PC-9 (cell line): ENCODE measurements at regions not wholly inside any gene's neighbourhood (a gene's known extent, or its start where the extent isn't known, plus 50 kb on each side); places are given as distances from the start of the nearest gene placed in this dataset.

Experiments used
- EZH2 ChIP-seq: fragments of 200-600 bp; sonication (generic); IDR thresholded peaks from 2 replicates; pipeline ENCODE4 v1.8.0; 2017; ENCODE audit warnings: antibody characterized with exemption, low read depth
- TF ChIP-seq, protein P1 (sequence below): fragments of 200-600 bp; sonication (generic); conservative IDR thresholded peaks from 2 replicates; pipeline ENCODE4 v1.6.1; 2017; ENCODE audit warnings: mixed run types, antibody characterized with exemption, mild to moderate bottlenecking, moderate library complexity

DNA sequence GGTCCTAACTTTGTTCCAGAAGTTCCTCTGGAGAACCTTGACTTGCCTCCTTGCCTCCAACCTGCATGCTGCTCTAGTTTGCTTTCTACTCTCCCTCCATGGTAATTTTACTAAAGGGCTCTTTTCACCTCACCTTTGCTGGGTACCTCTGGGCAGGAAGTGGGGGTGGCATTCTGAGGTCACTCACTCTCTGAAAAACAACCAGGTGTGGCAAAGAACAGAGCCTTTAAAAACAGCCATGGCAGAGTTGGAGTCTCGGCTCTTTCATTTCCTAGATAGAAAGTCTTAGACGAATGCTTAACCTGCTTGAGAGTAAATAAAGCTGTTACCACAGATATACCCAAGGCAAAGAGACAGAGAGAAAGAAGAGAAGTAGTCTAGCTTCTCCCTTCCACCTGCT is 827.9 kb downstream of the BCL11B start:
- TF ChIP-seq, protein P1, sequence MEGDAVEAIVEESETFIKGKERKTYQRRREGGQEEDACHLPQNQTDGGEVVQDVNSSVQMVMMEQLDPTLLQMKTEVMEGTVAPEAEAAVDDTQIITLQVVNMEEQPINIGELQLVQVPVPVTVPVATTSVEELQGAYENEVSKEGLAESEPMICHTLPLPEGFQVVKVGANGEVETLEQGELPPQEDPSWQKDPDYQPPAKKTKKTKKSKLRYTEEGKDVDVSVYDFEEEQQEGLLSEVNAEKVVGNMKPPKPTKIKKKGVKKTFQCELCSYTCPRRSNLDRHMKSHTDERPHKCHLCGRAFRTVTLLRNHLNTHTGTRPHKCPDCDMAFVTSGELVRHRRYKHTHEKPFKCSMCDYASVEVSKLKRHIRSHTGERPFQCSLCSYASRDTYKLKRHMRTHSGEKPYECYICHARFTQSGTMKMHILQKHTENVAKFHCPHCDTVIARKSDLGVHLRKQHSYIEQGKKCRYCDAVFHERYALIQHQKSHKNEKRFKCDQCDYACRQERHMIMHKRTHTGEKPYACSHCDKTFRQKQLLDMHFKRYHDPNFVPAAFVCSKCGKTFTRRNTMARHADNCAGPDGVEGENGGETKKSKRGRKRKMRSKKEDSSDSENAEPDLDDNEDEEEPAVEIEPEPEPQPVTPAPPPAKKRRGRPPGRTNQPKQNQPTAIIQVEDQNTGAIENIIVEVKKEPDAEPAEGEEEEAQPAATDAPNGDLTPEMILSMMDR, result no peak
- TF ChIP-seq EZH2, result no peak
